ENCODE measurements at regions not wholly inside any gene's neighbourhood (a gene's known extent, or its start where the extent isn't known, plus 50 kb on each side); places are given as distances from the start of the nearest gene placed in this dataset.

- TF ChIP-seq CTCF (IDR thresholded peaks at IDR 0.05; ENCODE audit: low read length) = no peak
- TF ChIP-seq EZH2phosphoT487 (IDR thresholded peaks at IDR 0.05; ENCODE audit: low read length) = no peak
Measured at GRCh38 chr6:155670655-155671054, 215.0 kb upstream of the NOX3 start.
